GM12878 (cell line): ENCODE measurements at regions not wholly inside any gene's neighbourhood (a gene's known extent, or its start where the extent isn't known, plus 50 kb on each side); places are given as distances from the start of the nearest gene placed in this dataset.

Source experiments
- EGR1 ChIP-seq, 2 experiments: IDR thresholded peaks; 1 replicate in 1 of 2; 2 replicates in 1 of 2; pipeline ENCODE4 v1.6.1; 2011 to 2012; ENCODE audit warnings: low read depth in 2 of 2, low read length in 2 of 2, borderline replicate concordance in 1 of 2, mild to moderate bottlenecking in 1 of 2, moderate library complexity in 1 of 2
- EZH2 ChIP-seq: IDR thresholded peaks from 2 replicates; pipeline ENCODE4 v1.6.1; 2012; ENCODE audit warnings: low read depth, mild to moderate bottlenecking, control low read depth, inconsistent platforms, low read length, borderline replicate concordance; ENCODE audit not compliant: control insufficient read depth
- FOXK2 ChIP-seq: fragments of 450-650 bp; IDR thresholded peaks from 2 replicates; pipeline ENCODE4 v1.6.1; 2017; ENCODE audit warnings: mild to moderate bottlenecking, moderate library complexity
- GABPA ChIP-seq: IDR thresholded peaks from 2 replicates; pipeline ENCODE4 v1.6.1; 2014; ENCODE audit warnings: antibody characterized with exemption, low read depth, mild to moderate bottlenecking, inconsistent platforms
- MXI1 ChIP-seq: fragments of 150-350 bp; IDR thresholded peaks from 2 replicates; pipeline ENCODE4 v1.6.1; 2011; ENCODE audit warnings: low read depth, mild to moderate bottlenecking, inconsistent platforms, low read length, improper control_type of control experiment
- NFYB ChIP-seq: IDR thresholded peaks from 2 replicates; pipeline ENCODE4 v1.6.1; 2011; ENCODE audit warnings: low read depth, mild to moderate bottlenecking, low read length, improper control_type of control experiment, moderate library complexity; ENCODE audit not compliant: insufficient read depth
- POLR2A ChIP-seq: IDR thresholded peaks from 2 replicates; pipeline ENCODE4 v1.6.1; 2011; ENCODE audit warnings: low read depth, mild to moderate bottlenecking, low read length
- POLR2AphosphoS5 ChIP-seq: IDR thresholded peaks from 2 replicates; pipeline ENCODE4 v1.6.1; 2011; ENCODE audit warnings: mild to moderate bottlenecking, low read length, inconsistent platforms
- SMARCA5 ChIP-seq: fragments of 450-650 bp; IDR thresholded peaks from 2 replicates; pipeline ENCODE4 v1.6.1; 2017; ENCODE audit warnings: mild to moderate bottlenecking
- SMC3 ChIP-seq: IDR thresholded peaks from 2 replicates; pipeline ENCODE4 v1.6.1; 2011; ENCODE audit warnings: low read length, improper control_type of control experiment, borderline replicate concordance
- TF ChIP-seq, protein P1 (sequence below): fragments of 150-350 bp; IDR thresholded peaks from 2 replicates; pipeline ENCODE4 v1.6.1; 2016; ENCODE audit warnings: low read depth, low read length

DNA sequence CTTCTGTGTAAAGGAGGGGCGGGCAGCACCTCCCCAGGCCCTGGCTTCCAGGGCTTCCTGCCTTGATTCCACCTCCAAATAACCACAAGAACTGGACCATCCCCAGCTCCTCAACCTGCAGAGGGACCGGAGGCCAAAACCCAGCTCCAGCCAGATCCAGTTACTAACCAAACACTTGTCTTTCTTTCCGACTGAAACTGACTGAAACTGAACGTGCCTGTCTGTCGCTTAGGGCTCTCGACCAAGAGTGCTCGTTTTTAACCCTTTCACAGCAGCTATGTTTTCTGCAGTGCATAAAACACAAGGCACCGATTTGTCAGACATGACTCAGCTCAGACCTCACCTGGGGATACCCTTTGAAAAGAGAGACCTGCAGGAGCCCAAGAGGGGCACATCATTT lies 249.9 kb upstream of the SIX2 start:
- TF ChIP-seq EGR1 (IDR thresholded peaks at IDR 0.05; ENCODE audit: borderline replicate concordance in 1 of 2, low read depth in 2 of 2, low read length in 2 of 2) = no peak
- no peak for TF ChIP-seq SMC3
- no peak for TF ChIP-seq POLR2A
- TF ChIP-seq, protein P1, sequence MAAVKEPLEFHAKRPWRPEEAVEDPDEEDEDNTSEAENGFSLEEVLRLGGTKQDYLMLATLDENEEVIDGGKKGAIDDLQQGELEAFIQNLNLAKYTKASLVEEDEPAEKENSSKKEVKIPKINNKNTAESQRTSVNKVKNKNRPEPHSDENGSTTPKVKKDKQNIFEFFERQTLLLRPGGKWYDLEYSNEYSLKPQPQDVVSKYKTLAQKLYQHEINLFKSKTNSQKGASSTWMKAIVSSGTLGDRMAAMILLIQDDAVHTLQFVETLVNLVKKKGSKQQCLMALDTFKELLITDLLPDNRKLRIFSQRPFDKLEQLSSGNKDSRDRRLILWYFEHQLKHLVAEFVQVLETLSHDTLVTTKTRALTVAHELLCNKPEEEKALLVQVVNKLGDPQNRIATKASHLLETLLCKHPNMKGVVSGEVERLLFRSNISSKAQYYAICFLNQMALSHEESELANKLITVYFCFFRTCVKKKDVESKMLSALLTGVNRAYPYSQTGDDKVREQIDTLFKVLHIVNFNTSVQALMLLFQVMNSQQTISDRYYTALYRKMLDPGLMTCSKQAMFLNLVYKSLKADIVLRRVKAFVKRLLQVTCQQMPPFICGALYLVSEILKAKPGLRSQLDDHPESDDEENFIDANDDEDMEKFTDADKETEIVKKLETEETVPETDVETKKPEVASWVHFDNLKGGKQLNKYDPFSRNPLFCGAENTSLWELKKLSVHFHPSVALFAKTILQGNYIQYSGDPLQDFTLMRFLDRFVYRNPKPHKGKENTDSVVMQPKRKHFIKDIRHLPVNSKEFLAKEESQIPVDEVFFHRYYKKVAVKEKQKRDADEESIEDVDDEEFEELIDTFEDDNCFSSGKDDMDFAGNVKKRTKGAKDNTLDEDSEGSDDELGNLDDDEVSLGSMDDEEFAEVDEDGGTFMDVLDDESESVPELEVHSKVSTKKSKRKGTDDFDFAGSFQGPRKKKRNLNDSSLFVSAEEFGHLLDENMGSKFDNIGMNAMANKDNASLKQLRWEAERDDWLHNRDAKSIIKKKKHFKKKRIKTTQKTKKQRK = no peak
- TF ChIP-seq SMARCA5 = no peak
- TF ChIP-seq MXI1 = no peak
- no peak for TF ChIP-seq POLR2AphosphoS5
- TF ChIP-seq NFYB = no peak
- TF ChIP-seq FOXK2 = no peak
- no peak for TF ChIP-seq GABPA
- no peak for TF ChIP-seq EZH2
